ENCODE measurements at regions not wholly inside any gene's neighbourhood (a gene's known extent, or its start where the extent isn't known, plus 50 kb on each side); places are given as distances from the start of the nearest gene placed in this dataset.

GRCh38 chr2:71787476-71788185 lies 334.3 kb downstream of the DYSF start:
- no peak for DNase-seq

- DNase-seq = no peak
Measured at GRCh38 chr2:71787108-71787415, 333.7 kb downstream of the DYSF start.

GRCh38 chr2:71786291-71787107 lies 333.1 kb downstream of the DYSF start:
- DNase-seq = no peak

GRCh38 chr2:71785516-71785981 lies 332.2 kb downstream of the DYSF start:
- no peak for DNase-seq

- DNase-seq = no peak
Measured at GRCh38 chr2:71784734-71785511, 331.6 kb downstream of the DYSF start.

- DNase-seq = no peak
Measured at GRCh38 chr2:71783815-71784214, 330.5 kb downstream of the DYSF start.

- no peak for DNase-seq
Measured at GRCh38 chr2:71783215-71783614, 329.9 kb downstream of the DYSF start.

GRCh38 chr2:71782323-71782722 lies 329.0 kb downstream of the DYSF start:
- DNase-seq = no peak

- DNase-seq = no peak
Measured at GRCh38 chr2:71781695-71782228, 328.4 kb downstream of the DYSF start.

GRCh38 chr2:71780162-71780561 lies 326.8 kb downstream of the DYSF start:
- DNase-seq = no peak

GRCh38 chr2:71779774-71780105 lies 326.4 kb downstream of the DYSF start:
- DNase-seq = no peak

GRCh38 chr2:71778936-71779773 lies 325.8 kb downstream of the DYSF start:
- no peak for DNase-seq

- no peak for DNase-seq
Measured at GRCh38 chr2:71778514-71778913, 325.2 kb downstream of the DYSF start.

GRCh38 chr2:71777946-71778345 lies 324.6 kb downstream of the DYSF start:
- no peak for DNase-seq

- no peak for DNase-seq
Measured at GRCh38 chr2:71776227-71776626, 322.9 kb downstream of the DYSF start.

GRCh38 chr2:71773218-71773617 lies 319.9 kb downstream of the DYSF start:
- DNase-seq = no peak

GRCh38 chr2:71772510-71773172 lies 319.3 kb downstream of the DYSF start:
- no peak for DNase-seq

GRCh38 chr2:71767663-71768062 lies 314.3 kb downstream of the DYSF start:
- no peak for DNase-seq

GRCh38 chr2:71759060-71759459 lies 305.7 kb downstream of the DYSF start:
- no peak for DNase-seq

- DNase-seq = no peak
Measured at GRCh38 chr2:71757351-71757750, 304.0 kb downstream of the DYSF start.

- no peak for DNase-seq
Measured at GRCh38 chr2:71756280-71756906, 303.0 kb downstream of the DYSF start.

- DNase-seq = no peak
Measured at GRCh38 chr2:71751590-71751989, 298.2 kb downstream of the DYSF start.
